Breast epithelium (tissue), 4 donors: ENCODE measurements at regions not wholly inside any gene's neighbourhood (a gene's known extent, or its start where the extent isn't known, plus 50 kb on each side); places are given as distances from the start of the nearest gene placed in this dataset.

Experiments used
- DNase-seq, 2 donors: peaks; one replicate each; pipeline ENCODE4 v3.0.0-alpha.2; 2019; ENCODE audit warnings: low spot score in 2 of 2
- H3K27ac ChIP-seq, 2 donors: fragments of 200-600 bp; sonication (generic) in 1 of 2; one replicate each; pipeline ENCODE4 v1.5.1; 2016 to 2019; ENCODE audit warnings: mild to moderate bottlenecking in 1 of 2
- H3K27me3 ChIP-seq, 2 donors: fragments of 200-600 bp; sonication (generic) in 1 of 2; one replicate each; pipeline versions ENCODE4 v1.5.1 to v1.6.0; 2017 to 2019; ENCODE audit warnings: control low read depth in 1 of 2, mild to moderate bottlenecking in 1 of 2
- H3K36me3 ChIP-seq: fragments of 200-600 bp; one replicate; pipeline ENCODE4 v1.5.1; 2019
- H3K4me1 ChIP-seq, 2 donors: fragments of 200-600 bp; sonication (generic); one replicate each; pipeline ENCODE4 v1.5.1; 2016 to 2019; ENCODE audit warnings: control low read depth in 1 of 2
- H3K4me3 ChIP-seq, 3 donors: fragments of 200-600 bp; sonication (generic); 1 replicate in 2 of 3; 2 replicates in 1 of 3; pipeline ENCODE4 v1.5.1; 2016 to 2019; ENCODE audit warnings: mild to moderate bottlenecking in 3 of 3, moderate library complexity in 2 of 3
- H3K9me3 ChIP-seq, 2 donors: fragments of 200-600 bp; sonication (generic) in 1 of 2; one replicate each; pipeline ENCODE4 v1.5.1; 2016 to 2019; ENCODE audit warnings: control low read depth in 1 of 2
- POLR2A ChIP-seq: fragments of 450-650 bp; IDR thresholded peaks from one replicate; pipeline ENCODE4 v1.6.1; 2016; ENCODE audit warnings: antibody characterized with exemption, mild to moderate bottlenecking, moderate library complexity
- POLR2AphosphoS5 ChIP-seq, 3 donors: sonication (generic); formaldehyde crosslinking; IDR thresholded peaks; one replicate each; pipeline ENCODE4 v1.6.1; 2017; ENCODE audit warnings: antibody characterized with exemption in 3 of 3
- intact Hi-C: fragments of 100-400 bp; cut with DNase I; formaldehyde crosslinking; loops from one replicate; pipeline ENCODE4 v1.15.1; 2023; ENCODE audit warnings: low total_unique reads
- TF ChIP-seq, protein P1 (sequence below), 3 donors: fragments of 450-650 bp; IDR thresholded peaks; one replicate each; pipeline ENCODE4 v1.5.1; 2016 to 2017; ENCODE audit warnings: antibody characterized with exemption in 3 of 3, mild to moderate bottlenecking in 3 of 3, moderate library complexity in 3 of 3

DNA sequence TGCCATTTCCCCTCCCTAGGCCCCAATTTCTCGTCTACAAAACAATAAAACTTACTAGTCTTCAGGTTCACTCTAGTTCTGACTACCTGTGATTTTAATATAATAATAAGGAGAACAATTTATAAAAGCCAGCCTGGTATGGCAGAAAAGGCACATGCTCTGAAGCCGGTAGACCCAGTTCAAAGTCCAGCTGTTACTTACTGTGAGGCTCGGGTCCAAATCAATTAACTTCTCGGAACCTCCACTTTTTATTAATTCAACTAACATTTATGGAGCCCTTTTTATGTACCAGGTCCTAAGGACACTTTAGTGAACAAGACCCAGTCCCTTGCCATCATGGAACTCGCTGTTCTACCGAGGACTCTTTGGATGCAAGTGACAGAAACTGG lies 53.8 kb upstream of the SMAD3 start:
- H3K27ac ChIP-seq: no peak overlapping the region
- TF ChIP-seq, protein P1, sequence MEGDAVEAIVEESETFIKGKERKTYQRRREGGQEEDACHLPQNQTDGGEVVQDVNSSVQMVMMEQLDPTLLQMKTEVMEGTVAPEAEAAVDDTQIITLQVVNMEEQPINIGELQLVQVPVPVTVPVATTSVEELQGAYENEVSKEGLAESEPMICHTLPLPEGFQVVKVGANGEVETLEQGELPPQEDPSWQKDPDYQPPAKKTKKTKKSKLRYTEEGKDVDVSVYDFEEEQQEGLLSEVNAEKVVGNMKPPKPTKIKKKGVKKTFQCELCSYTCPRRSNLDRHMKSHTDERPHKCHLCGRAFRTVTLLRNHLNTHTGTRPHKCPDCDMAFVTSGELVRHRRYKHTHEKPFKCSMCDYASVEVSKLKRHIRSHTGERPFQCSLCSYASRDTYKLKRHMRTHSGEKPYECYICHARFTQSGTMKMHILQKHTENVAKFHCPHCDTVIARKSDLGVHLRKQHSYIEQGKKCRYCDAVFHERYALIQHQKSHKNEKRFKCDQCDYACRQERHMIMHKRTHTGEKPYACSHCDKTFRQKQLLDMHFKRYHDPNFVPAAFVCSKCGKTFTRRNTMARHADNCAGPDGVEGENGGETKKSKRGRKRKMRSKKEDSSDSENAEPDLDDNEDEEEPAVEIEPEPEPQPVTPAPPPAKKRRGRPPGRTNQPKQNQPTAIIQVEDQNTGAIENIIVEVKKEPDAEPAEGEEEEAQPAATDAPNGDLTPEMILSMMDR (IDR thresholded peaks at IDR 0.05): no peak
- TF ChIP-seq POLR2A (no peak), POLR2AphosphoS5 (IDR thresholded peaks at IDR 0.05) (no peak)
- H3K4me3 ChIP-seq: no peak overlapping the region
- no peaks in the 10 kb centered on the region for H3K36me3 ChIP-seq
- intact Hi-C loops: no loop called here
- no peaks in the 10 kb centered on the region for H3K4me1 ChIP-seq
- no peaks in the 10 kb centered on the region for H3K27me3 ChIP-seq
- no peak for DNase-seq
- no peaks in the 10 kb centered on the region for H3K9me3 ChIP-seq

DNA sequence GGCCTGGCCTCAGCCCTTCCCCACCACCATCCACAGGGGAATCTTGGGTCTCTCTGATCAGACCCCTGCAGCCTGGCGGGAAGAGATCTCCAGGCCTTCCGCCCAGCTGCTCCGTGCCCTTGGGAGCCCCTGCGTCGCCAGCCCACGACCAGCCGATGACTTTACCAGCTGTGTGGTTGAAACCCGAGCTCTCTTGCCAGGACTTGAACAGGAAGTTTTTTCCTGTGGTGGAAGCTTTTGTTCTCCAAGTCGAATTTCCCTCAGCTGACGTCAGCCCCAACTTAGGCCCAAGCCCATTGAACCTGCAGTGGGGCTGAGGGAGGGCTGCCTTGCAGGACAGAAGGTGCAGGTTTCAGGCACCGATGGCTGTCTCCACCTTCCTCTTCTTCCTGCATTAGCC lies 51.7 kb upstream of the SMAD3 start:
- no peak for DNase-seq
- H3K27ac ChIP-seq: peak overlapping the region in 1 of 2 donors; percentile 41
- no peaks in the 10 kb centered on the region for H3K9me3 ChIP-seq
- TF ChIP-seq, protein P1 (IDR thresholded peaks at IDR 0.05): no peak
- TF ChIP-seq POLR2A (no peak), POLR2AphosphoS5 (IDR thresholded peaks at IDR 0.05) (no peak)
- no peaks in the 10 kb centered on the region for H3K4me1 ChIP-seq
- no peaks in the 10 kb centered on the region for H3K27me3 ChIP-seq
- intact Hi-C loops: no loop called here
- no peaks in the 10 kb centered on the region for H3K36me3 ChIP-seq
- no peak overlapping the region for H3K4me3 ChIP-seq
